ENCODE measurements at regions not wholly inside any gene's neighbourhood (a gene's known extent, or its start where the extent isn't known, plus 50 kb on each side); places are given as distances from the start of the nearest gene placed in this dataset.

GRCh38 chr14:106579084-106579483, 1052.7 kb downstream of the TMEM121 start:
- TF ChIP-seq POLR2A (IDR thresholded peaks at IDR 0.05) (no peak), CTCF (IDR thresholded peaks at IDR 0.05) (no peak)
